IMR-90 (cell line): ENCODE measurements at regions not wholly inside any gene's neighbourhood (a gene's known extent, or its start where the extent isn't known, plus 50 kb on each side); places are given as distances from the start of the nearest gene placed in this dataset.

Experiments used
- ATAC-seq: fragments of 200-7000 bp; cut with Tn5 transposase; 2 replicates; pipeline ENCODE4 v1.9.1; 2020; ENCODE audit warnings: low read depth, mild to moderate bottlenecking, moderate library complexity
- BruUV-seq: library from RNA; stranded (reverse); fragments of 400-500 nt; replicated peaks from 2 replicates; lab custom pipeline; 2021; lab: Mats Ljungman, UMichigan
- CTCF ChIA-PET: fragments of 300-600 bp; formaldehyde crosslinking; extraction: SDS; loops from one replicate; lab custom pipeline; 2021; ENCODE audit warnings: antibody characterized with exemption; lab: Yijun Ruan, JAX
- POLR2A ChIA-PET: fragments of 300-600 bp; sonication (Branson Sonifier 250); formaldehyde crosslinking; loops from one replicate; lab custom pipeline; 2022; ENCODE audit warnings: antibody characterized with exemption; ENCODE audit not compliant: unreplicated experiment; lab: Charles Lee
- DNase-seq: peaks from one replicate; pipeline ENCODE4 v3.0.0; 2013
- H2AFZ ChIP-seq: replicated peaks from 2 replicates; pipeline ENCODE3; 2013; ENCODE audit warnings: low read length, mild to moderate bottlenecking; ENCODE audit not compliant: poor library complexity
- H2AK5ac ChIP-seq: 2 replicates; pipeline ENCODE4 v1.6.1; 2013; ENCODE audit warnings: low read depth, low read length, inconsistent platforms
- H2AK9ac ChIP-seq: replicated peaks from 2 replicates; pipeline ENCODE3; 2013; ENCODE audit warnings: mild to moderate bottlenecking, low read depth, low read length, moderate library complexity; ENCODE audit not compliant: poor library complexity
- H2BK120ac ChIP-seq: 2 replicates; pipeline ENCODE4 v1.6.1; 2013; ENCODE audit warnings: low read depth, low read length, inconsistent platforms
- H2BK15ac ChIP-seq: 3 replicates; pipeline ENCODE4 v1.6.1; 2013; ENCODE audit warnings: low read depth, low read length, inconsistent platforms
- H2BK20ac ChIP-seq: 2 replicates; pipeline ENCODE4 v1.6.1; 2013; ENCODE audit warnings: low read depth, mild to moderate bottlenecking, inconsistent platforms, low read length, moderate library complexity
- H2BK5ac ChIP-seq: 2 replicates; pipeline ENCODE4 v1.6.1; 2013; ENCODE audit warnings: mild to moderate bottlenecking, low read depth, low read length, inconsistent platforms; ENCODE audit not compliant: poor library complexity, severe bottlenecking
- H3K14ac ChIP-seq: replicated peaks from 2 replicates; pipeline ENCODE4 v1.6.1; 2013; ENCODE audit warnings: low read depth, low read length, inconsistent platforms
- H3K18ac ChIP-seq: 2 replicates; pipeline ENCODE4 v1.6.1; 2013; ENCODE audit warnings: low read depth, low read length, control low read depth
- H3K23ac ChIP-seq: 2 replicates; pipeline ENCODE4 v1.6.1; 2013; ENCODE audit warnings: low read depth, low read length, inconsistent platforms
- H3K27ac ChIP-seq: 2 replicates; pipeline ENCODE4 v1.5.1; 2013; ENCODE audit warnings: mild to moderate bottlenecking, control low read depth, low read length; ENCODE audit not compliant: insufficient read depth
- H3K27me3 ChIP-seq: 2 replicates; pipeline ENCODE4 v1.6.1; 2013; ENCODE audit warnings: low read length; ENCODE audit not compliant: control insufficient read depth, insufficient read depth
- H3K36me3 ChIP-seq: 2 replicates; pipeline ENCODE4 v1.6.1; 2013; ENCODE audit warnings: low read length, mixed read lengths; ENCODE audit not compliant: control insufficient read depth, insufficient read depth
- H3K4ac ChIP-seq: 2 replicates; pipeline ENCODE4 v1.6.1; 2013; ENCODE audit warnings: low read depth, low read length, inconsistent platforms
- H3K4me1 ChIP-seq: 2 replicates; pipeline ENCODE4 v1.6.1; 2013; ENCODE audit warnings: low read length, mixed read lengths; ENCODE audit not compliant: control insufficient read depth, insufficient read depth
- H3K4me2 ChIP-seq: 2 replicates; pipeline ENCODE4 v1.6.1; 2013; ENCODE audit warnings: low read depth, mild to moderate bottlenecking, control low read depth, low read length, moderate library complexity
- H3K4me3 ChIP-seq: 2 replicates; pipeline ENCODE4 v1.5.1; 2013; ENCODE audit warnings: low read depth, mild to moderate bottlenecking, control low read depth, low read length, moderate library complexity; ENCODE audit not compliant: insufficient read depth
- H3K56ac ChIP-seq: 2 replicates; pipeline ENCODE4 v1.6.1; 2013; ENCODE audit warnings: low read length, inconsistent platforms; ENCODE audit not compliant: insufficient read depth; ENCODE audit errors: extremely low read depth
- H3K79me1 ChIP-seq, 2 experiments: 2 replicates each; pipeline ENCODE4 v1.6.1; 2013; ENCODE audit warnings: low read length in 2 of 2, inconsistent platforms in 1 of 2, low read depth in 1 of 2
- H3K9ac ChIP-seq: 2 replicates; pipeline ENCODE4 v1.6.1; 2013; ENCODE audit warnings: low read depth, low read length, control low read depth
- H3K9me1 ChIP-seq: 2 replicates; pipeline ENCODE4 v1.6.1; 2013; ENCODE audit warnings: low read length, inconsistent platforms; ENCODE audit not compliant: insufficient read depth
- H3K9me3 ChIP-seq: 2 replicates; pipeline ENCODE4 v1.6.1; 2013; ENCODE audit warnings: low read length; ENCODE audit not compliant: control insufficient read depth, insufficient read depth
- H4K20me1 ChIP-seq: 2 replicates; pipeline ENCODE4 v1.6.1; 2013; ENCODE audit warnings: low read length, inconsistent platforms; ENCODE audit not compliant: insufficient read depth
- H4K5ac ChIP-seq: 2 replicates; pipeline ENCODE4 v1.6.1; 2013; ENCODE audit warnings: mild to moderate bottlenecking, low read depth, low read length, control low read depth
- H4K8ac ChIP-seq, 2 experiments: 2 replicates each; pipeline ENCODE4 v1.6.1; 2013; ENCODE audit warnings: low read depth in 2 of 2, low read length in 2 of 2, control low read depth in 1 of 2, inconsistent platforms in 1 of 2
- H4K91ac ChIP-seq: 2 replicates; pipeline ENCODE4 v1.6.1; 2013; ENCODE audit warnings: low read depth, low read length, inconsistent platforms; ENCODE audit not compliant: insufficient read depth
- BHLHE40 ChIP-seq: fragments of 150-350 bp; IDR thresholded peaks from 2 replicates; pipeline ENCODE4 v1.6.1; 2016; ENCODE audit warnings: mild to moderate bottlenecking, low read depth, low read length
- CHD1 ChIP-seq: IDR thresholded peaks from 2 replicates; pipeline ENCODE4 v1.6.1; 2012; ENCODE audit warnings: low read depth, low read length, improper control_type of control experiment
- MAFK ChIP-seq: IDR thresholded peaks from 2 replicates; pipeline ENCODE4 v1.6.1; 2012; ENCODE audit warnings: low read depth, low read length, improper control_type of control experiment
- MAZ ChIP-seq: IDR thresholded peaks from 2 replicates; pipeline ENCODE4 v1.6.1; 2012; ENCODE audit warnings: low read depth, mild to moderate bottlenecking, low read length, improper control_type of control experiment, moderate library complexity, borderline replicate concordance
- RAD21 ChIP-seq: IDR thresholded peaks from 2 replicates; pipeline ENCODE4 v1.6.1; 2012; ENCODE audit warnings: low read length, improper control_type of control experiment
- RCOR1 ChIP-seq: IDR thresholded peaks from 2 replicates; pipeline ENCODE4 v1.6.1; 2012; ENCODE audit warnings: mild to moderate bottlenecking, low read length, improper control_type of control experiment; ENCODE audit not compliant: insufficient replicate concordance
- SMC3 ChIP-seq: fragments of 150-350 bp; IDR thresholded peaks from 2 replicates; pipeline ENCODE4 v1.6.1; 2016; ENCODE audit warnings: low read depth, mild to moderate bottlenecking, antibody characterized with exemption, low read length, moderate library complexity
- WGBS, 2 experiments: methylation state at CpG; one replicate each; pipeline versions ENCODE4 v1.1.5 to v1.1.7; 2013; ENCODE audit warnings: missing lambda C conversion rate in 2 of 2; ENCODE audit not compliant: insufficient read length in 1 of 2; ENCODE audit errors: extremely low coverage in 2 of 2; 5-methylcytosine and 5-hydroxymethylcytosine counted together
- dilution Hi-C: fragments of 300-500 bp; cut with HindIII; formaldehyde crosslinking; loops from one replicate; pipeline ENCODE4 v1.14.3; 2018; ENCODE audit warnings: low sequenced_read_pairs; ENCODE audit not compliant: unreplicated experiment
- in situ Hi-C: fragments of 300-500 bp; cut with MboI; formaldehyde crosslinking; loops from 3 replicates; pipeline ENCODE4 v1.14.3; 2019; ENCODE audit warnings: low sequenced_read_pairs, inconsistent platforms, mixed read lengths
- intact Hi-C: fragments of 100-400 bp; cut with micrococcal nuclease; formaldehyde crosslinking; loops from 2 replicates; pipeline ENCODE4 v1.10.0; 2022
- TF ChIP-seq, protein P1 (sequence below): fragments of 150-350 bp; IDR thresholded peaks from 2 replicates; pipeline ENCODE4 v1.6.1; 2016; ENCODE audit warnings: low read depth, mild to moderate bottlenecking, low read length, moderate library complexity, borderline replicate concordance
- TF ChIP-seq, protein P2 (sequence below): conservative IDR thresholded peaks from 2 replicates; pipeline ENCODE4 v1.5.1; 2012; ENCODE audit warnings: mild to moderate bottlenecking, low read depth, low read length, improper control_type of control experiment

GRCh38 chr5:112616812-112617547 is 120.7 kb upstream of the APC start:
- Histone ChIP-seq H3K56ac (no peak overlapping the region), H3K9me3 (no peaks in the 10 kb centered on the region), H4K20me1 (no peaks in the 10 kb centered on the region), H3K14ac (no peak overlapping the region), H2BK120ac (no peak overlapping the region), H3K4ac (no peak overlapping the region), H4K5ac (no peak overlapping the region), H3K4me3 (no peak overlapping the region), H3K27ac (no peak overlapping the region), H3K23ac (no peak overlapping the region), H3K4me1 (no peaks in the 10 kb centered on the region), H3K4me2 (no peak overlapping the region; the same call in 1 of the 2 replicates), H2BK15ac (no peak overlapping the region), H3K36me3 (no peaks in the 10 kb centered on the region), H4K8ac (no peak overlapping the region), H2BK20ac (no peak overlapping the region), H3K27me3 (no peaks in the 10 kb centered on the region), H2AK5ac (no peak overlapping the region), H2AK9ac (no peak overlapping the region), H3K79me1 (no peaks in the 10 kb centered on the region), H4K91ac (no peak overlapping the region), H2BK5ac (no peak overlapping the region), H3K18ac (no peak overlapping the region), H3K9ac (no peak overlapping the region), H3K9me1 (no peaks in the 10 kb centered on the region), H2AFZ (no peak overlapping the region)
- in situ Hi-C loops (no loop called here), intact Hi-C loops (no loop called here), dilution Hi-C loops (no loop called here)
- CTCF ChIA-PET, result interaction anchor here (0.7 to 0.8 kb wide), 2 partner anchors 8 to 26 kb away, joined by 3 read pairs; no protein-coding TSS in a partner anchor
- BruUV-seq, result no TSS peak
- no peak for ATAC-seq
- TF ChIP-seq BHLHE40 (no peak), CHD1 (no peak), MAZ (no peak), SMC3 (no peak), RCOR1 (no peak), MAFK (no peak), RAD21 (no peak)
- TF ChIP-seq, protein P1, sequence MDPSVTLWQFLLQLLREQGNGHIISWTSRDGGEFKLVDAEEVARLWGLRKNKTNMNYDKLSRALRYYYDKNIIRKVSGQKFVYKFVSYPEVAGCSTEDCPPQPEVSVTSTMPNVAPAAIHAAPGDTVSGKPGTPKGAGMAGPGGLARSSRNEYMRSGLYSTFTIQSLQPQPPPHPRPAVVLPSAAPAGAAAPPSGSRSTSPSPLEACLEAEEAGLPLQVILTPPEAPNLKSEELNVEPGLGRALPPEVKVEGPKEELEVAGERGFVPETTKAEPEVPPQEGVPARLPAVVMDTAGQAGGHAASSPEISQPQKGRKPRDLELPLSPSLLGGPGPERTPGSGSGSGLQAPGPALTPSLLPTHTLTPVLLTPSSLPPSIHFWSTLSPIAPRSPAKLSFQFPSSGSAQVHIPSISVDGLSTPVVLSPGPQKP, result no peak
- TF ChIP-seq, protein P2, sequence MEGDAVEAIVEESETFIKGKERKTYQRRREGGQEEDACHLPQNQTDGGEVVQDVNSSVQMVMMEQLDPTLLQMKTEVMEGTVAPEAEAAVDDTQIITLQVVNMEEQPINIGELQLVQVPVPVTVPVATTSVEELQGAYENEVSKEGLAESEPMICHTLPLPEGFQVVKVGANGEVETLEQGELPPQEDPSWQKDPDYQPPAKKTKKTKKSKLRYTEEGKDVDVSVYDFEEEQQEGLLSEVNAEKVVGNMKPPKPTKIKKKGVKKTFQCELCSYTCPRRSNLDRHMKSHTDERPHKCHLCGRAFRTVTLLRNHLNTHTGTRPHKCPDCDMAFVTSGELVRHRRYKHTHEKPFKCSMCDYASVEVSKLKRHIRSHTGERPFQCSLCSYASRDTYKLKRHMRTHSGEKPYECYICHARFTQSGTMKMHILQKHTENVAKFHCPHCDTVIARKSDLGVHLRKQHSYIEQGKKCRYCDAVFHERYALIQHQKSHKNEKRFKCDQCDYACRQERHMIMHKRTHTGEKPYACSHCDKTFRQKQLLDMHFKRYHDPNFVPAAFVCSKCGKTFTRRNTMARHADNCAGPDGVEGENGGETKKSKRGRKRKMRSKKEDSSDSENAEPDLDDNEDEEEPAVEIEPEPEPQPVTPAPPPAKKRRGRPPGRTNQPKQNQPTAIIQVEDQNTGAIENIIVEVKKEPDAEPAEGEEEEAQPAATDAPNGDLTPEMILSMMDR, result no peak
- DNase-seq, result no peak
- no CpG with 5 or more reads among the region's 8 CpGs for WGBS, 2 experiments
- POLR2A ChIA-PET, result no interaction called here
